ENCODE measurements at regions not wholly inside any gene's neighbourhood (a gene's known extent, or its start where the extent isn't known, plus 50 kb on each side); places are given as distances from the start of the nearest gene placed in this dataset.

DNA sequence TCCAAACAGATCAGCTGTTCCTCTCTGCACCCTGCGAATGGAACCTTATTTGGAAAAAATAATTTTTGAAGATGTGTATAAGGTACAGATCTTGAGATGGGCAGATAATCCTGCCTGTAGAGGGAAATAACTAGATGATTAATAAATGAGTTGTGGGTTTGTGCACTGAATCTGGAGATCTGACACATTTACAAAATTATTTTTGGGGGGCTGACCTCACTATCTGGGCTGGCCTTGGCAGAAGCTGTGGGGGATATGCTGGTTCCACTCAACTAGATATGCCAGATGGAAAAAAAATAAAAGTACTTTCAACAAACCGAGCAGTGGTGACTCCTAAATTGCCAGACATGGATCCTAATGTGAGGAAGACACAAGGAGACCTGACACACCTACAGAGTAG, 552.2 kb upstream of the AMELY start:
- no peak for DNase-seq

DNA sequence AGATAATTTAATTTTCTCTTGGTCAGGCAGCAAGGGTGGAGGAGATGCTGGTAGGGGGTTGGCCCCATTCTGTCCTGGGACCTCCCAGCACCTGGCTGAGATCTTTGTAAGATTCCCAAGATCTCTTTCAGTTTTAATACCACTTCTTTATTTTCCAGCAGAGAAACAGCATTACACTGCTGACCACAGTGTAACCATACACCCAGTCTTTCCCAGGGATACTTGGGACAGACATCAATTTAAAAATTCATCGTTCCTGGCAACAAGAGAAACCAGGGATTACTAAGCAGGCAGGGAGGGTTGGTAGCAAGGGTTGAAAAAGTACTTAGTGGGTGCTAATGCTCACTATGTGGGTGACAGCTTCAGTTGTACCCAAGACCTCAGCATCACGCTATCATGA, 551.6 kb upstream of the AMELY start:
- no peak for DNase-seq

DNA sequence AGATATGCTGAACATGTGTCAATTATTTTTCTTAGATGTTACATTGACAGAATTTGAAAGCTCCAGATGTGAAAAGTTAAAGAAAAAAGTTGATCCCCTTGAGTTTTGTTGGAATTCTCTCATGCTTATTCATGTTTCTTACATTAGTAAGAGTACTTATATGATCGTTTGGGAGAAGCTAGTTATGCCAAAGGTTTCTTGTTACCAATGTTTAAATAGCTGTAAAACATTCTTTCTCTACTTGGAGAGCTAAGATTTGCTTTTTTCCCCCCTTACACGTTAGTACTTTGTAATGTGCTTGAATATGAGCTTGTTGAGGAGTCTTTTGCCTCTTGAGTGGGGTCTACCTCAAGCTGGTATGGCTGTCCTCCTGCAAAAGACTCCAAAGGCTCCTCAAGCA, 551.1 kb upstream of the AMELY start:
- DNase-seq: no peak

DNA sequence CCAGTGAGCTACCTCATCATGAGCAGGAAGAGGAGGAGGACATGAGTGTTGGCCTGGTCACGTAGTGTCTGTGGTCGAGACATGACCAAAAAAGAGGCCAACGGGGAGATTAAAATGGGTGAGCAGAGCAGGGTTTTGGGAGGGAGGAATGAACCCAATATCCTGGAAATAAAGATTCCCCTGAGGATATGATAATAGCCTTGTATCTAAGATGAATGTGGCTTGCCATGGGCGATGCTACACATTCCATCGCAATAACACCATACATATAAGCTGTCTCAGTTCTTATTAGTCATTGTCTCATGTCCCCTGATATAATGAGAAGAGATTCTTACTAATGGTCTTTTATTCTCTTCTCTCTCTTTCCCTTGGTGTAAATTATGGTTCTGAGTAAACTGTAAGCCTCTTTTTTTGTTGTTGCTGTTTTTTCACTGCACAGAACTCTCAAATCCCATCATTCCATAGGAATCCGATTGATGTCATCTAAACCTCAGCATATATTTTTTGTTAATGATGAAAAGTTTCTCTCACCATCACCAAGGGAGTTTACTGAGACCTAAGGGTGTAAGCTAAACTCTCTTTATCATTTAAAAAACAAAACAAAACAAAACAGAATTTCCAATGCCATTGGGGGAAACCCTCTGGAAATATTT, 550.4 kb upstream of the AMELY start:
- DNase-seq: no peak

DNA sequence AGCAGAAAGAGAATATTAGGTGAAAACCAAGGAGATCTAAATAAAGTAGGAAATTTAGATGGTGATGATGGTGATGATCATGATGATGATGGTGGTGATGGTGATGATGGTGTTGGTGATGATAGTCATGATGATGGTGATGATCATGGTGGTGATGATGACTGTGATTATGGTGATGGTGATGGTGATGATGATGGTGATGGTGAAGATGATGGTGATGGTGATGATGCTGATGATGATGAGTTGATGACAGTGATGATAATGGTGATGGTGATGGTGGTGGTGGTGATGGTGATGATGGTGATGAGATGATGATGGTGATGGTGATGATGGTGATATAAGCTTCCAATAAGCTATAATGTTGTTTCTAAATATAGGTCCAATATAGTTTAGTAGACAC, 548.2 kb upstream of the AMELY start:
- DNase-seq: no peak

DNA sequence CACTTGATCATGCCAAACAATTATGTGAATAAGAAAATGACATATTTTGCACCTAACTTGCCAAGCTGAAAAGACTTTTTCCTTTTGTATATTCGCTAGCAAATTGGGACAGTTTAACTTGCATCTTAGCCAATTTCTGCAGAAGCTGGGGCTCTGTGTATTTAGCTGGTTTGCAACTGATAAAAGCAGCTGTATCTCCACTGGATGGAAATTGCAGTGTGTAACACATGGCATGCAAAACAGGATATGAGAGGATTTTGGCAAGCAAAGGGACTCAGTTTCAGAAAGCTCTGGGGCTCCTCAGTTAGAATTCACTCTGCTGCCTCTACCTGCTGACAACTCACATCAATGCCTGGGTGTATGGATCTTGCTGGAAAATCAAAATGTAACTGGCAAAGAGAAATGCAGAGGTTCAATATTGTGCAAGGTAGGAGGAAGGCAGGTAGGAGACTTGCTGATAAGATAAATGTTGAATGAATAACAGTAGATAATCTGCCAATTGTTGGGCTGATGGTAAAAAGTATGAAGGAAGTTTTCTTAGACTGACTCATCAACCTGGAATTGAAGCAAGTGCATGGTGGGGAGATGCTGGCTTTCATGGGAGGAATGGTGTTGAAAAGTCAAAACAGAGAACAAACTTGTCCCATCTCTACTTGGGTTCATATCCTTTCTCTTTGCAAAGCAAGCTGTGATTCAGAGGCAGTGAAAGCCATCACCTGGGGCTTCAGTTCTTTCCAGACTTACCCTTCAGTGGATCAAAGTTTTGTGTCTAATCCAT, 546.9 kb upstream of the AMELY start:
- DNase-seq: no peak

DNA sequence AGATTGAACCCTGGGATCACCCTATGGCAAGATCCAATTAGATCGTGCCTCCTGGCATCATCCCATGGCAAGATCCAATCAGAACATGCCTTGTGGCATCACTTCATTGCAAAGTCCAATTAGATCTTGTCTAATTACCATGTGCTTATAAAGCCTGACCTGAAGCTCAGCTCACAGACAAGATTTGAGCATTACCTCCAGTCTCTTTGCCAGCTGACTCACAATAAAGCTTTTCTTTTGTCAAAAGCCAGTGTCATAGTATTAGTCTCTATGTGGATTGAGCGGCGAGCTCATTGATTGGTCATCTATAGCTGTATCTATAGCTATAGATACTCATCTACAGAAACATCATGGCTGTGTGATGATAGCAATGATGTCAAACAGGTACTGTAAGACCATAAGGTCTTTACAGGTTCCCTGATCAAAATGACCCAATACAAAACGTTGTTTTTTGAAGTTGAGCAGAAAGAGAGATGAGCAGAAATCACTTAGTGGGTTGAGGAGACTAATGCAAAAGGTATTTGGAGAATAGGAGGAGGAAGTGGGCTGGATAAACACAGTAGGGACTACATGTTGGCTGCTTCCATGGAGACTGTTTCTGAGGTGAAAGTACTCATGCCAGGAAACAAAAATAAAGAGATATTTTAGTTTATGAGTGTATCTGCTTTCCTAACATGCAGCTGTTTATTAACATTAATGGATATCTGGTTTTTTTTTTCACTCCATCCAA, 545.9 kb upstream of the AMELY start:
- DNase-seq: no peak

DNA sequence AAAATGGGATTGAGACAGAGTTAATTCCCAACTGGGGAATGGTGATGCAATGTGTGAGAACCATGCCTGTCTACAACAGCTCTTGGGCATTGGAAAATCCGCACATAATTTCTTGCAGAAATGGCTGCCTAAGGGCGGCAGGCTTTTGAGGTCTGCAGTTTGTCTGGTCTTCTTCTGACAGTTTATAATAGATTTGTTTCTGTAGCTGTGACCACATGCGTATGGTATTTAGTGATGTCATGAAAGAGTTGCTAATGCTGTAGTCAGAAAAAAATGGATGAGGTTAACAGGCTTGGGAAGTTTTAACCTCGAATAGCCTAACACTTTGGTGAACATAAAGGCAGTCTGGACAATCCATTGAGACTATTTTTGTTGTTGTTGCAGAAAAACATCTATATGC, 544.1 kb upstream of the AMELY start:
- no peak for DNase-seq

DNA sequence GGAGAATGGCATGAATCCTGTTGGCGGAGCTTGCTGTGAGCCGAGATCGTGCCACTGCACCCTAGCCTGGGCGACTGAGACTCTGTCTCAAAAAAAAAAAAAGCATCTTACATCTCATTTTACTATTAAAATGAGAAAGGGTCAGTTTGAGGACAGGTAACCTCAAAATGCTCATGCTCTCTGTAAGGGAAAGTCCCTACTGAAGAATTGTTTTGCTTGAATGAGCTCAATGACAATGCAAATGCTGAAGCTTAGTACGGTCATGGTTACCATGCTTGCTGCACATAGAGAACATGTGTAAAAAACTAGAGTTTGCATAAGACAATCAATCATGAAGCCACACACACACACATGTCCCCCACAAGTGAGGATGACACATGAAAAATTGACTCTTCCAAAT, 541.8 kb upstream of the AMELY start:
- DNase-seq: no peak

DNA sequence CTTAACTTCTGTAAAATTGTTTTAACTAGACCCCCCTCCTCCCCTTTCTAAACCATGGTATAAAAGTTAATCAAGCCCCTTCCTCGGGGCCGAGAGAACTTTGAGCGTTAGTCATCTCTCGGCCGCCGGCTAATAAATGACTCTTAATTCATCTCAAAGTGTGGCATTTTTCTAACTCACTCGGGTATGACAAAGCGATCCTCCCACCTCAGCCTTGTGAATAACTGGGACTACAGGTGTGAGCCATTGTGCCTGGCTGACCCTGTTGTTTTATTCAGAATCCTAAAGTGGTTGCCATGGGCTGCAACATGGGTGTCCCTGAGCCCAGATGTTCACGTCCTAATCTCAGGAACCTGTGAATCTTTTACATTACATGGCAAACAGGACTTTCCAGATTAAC, 540.7 kb upstream of the AMELY start:
- DNase-seq: no peak

DNA sequence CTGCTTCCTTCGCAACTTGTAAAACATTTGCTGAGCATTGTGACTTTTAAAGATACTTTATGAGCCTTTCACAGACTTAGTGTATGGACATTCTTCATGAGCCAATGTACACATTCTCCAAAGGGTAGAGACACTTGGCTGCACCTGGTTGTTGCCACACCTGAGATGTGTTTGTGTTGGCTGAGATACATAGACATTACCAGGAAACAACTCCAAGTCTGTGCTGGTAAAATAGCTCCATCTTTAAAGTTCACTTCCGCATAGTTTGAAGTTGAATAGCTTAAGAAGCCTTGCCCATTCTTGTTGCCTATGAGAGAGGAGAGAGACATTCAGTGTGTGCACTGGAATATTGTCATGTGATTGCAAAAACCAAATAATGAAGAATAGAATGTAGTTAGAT, 538.3 kb upstream of the AMELY start:
- DNase-seq: no peak

DNA sequence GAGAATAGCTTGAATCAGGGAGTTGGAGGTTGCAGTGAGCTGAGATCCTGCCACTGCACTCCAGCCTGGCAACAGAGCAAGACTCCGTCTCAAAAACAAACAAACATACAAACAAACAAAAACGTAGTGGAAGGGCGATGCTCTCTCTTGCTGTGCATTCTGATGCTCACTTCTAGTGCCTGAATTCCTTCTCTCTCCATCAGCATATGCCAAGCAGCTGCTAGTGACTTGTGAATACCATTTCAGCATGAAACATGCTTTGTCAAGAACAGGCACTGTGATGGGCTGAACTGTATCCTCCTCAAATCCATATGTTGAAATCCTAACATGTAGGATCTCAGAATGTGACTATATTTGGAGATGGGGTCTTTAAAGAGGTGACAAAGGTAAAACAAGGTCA, 537.1 kb upstream of the AMELY start:
- no peak for DNase-seq

DNA sequence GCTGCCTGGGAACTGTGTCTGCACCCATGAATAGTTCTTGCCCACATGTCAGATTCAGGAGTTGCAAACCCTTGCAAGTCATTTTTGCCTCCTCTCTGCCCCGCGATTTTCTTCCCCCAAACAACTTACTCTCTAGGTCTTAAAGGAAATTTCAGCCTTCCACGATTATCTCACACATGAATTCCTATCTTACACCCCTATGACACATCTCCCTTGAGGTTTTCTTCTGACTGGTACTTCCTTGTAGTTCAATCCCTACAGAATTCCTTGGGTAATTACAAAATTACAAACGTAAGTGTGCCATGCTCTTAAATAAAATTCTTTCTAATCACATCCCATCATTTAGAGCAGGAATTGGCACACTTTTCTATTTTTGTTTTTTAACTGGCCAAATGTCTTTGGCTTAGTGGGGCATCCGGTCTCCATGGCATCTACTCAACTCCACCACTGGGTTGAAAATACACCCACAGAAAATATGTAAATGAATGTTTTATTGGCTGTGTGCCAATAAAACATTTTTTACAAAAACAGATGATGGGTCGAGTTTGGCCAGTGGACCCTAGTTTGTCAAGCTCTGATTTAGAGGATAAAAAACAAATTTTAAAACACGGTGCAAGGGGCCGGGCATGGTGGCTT, 536.4 kb upstream of the AMELY start:
- no peak for DNase-seq

DNA sequence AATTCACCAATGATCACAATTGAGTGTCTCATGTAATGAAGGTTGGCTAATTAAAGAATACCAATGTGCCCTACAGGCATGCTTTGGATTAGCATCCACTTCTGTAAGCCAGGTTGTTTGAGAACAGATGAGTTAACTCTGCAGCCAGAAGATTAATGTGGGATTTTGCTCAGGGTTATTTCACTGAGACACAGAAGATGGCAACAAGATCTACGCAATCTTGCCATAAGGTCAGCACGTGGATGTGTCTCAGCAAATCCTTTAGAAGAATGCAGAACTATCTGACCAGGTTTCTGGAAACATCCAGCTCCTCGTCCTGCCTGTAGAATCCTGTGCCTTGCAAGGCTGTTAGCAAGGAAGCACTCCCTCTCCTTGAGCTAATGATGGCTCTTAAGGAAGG, 532.6 kb upstream of the AMELY start:
- no peak for DNase-seq

DNA sequence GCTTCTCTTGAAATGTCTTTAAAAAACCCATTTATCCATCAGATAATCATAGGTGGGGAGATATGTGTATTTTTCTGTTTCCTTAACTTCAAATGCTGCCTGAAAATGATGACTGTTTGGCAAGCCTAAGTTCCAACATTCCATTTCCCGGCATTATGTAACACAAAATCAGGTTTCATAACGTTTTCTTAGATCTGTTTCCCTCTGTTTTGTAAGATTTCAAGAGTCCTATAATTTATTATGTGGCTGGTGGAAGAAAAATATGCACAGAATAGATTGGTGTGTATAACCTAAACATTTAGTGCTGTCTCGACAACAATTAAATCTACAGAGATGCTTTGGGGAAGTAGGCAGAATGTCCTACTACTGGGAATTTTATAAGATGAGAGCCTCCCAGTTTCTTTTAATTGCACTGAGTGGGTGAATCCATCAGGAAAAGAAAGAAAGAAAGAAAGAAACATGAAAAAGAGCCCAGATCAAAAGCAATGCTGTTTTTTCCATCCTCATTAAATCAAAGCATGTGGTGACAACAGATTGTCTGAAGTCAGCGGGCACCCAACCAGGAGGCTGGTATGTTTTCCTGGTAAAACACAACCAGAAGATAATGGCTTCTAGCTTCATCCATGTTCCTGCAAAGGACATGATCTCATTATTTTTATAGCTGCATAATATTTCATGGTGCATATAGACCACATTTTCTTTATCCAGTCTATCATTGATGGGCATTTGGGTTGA, 529.4 kb upstream of the AMELY start:
- no peak for DNase-seq

DNA sequence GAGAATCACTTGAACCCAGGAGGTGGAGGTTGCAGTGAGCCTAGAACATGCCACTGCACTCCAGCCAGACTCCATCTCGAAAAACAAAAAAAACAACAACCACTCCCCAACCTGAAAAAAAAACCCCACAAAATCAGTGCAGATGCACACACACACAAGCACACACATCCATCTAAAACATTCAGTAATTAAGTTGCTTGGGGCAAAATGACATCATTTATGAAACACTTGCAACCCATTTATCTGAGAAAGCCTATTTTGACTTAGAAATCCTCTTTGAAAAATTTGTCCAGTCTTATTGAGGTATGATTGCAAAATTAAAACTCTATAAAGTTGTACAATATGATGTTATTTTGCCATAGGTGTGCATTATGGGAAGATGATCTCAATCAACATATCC, 525.5 kb upstream of the AMELY start:
- no peak for DNase-seq

DNA sequence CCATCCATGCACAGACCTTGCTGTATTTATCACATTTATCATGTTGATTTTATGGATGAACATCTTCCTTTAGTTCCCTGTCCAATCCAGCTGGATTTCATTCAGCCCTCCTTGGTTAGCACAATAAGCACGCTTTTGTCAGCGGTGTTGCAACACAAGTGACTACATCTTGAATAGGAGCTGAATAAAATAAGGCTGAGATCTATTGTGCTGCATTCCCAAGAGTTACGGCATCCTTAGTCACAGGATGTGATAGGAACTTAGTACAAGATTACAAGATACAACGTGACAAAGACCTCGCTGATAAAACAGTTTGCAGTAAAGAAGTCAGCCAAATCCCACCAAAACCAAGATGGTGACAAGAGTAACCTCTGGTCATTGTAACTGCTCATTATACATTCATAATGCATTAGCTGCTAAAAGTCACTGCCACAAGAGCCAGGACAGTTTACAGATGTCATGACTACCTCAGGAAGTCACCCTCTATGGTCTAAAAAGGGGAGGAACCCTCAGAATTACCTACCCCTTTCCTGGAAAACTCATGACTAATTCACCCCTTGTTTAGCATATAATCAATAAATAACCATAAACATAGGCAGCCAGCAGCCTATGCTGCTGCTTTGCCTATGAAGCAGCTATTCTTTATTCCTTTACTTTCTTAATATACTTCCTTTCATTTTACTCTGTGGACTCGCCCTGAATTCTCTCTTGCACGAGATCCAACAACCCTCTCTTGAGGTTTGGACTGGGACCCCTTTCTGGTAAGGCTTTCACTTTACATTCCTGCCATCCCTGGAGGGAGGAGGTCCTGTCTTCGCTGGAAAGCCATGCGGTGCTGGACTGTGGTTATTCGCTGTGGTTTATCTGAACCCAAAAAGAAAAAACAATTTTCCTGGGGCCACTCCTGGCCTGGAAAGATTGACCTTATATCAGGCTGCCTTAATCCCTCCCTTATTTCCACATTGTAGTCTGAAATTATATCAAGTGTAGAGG, 522.6 kb upstream of the AMELY start:
- DNase-seq: no peak

DNA sequence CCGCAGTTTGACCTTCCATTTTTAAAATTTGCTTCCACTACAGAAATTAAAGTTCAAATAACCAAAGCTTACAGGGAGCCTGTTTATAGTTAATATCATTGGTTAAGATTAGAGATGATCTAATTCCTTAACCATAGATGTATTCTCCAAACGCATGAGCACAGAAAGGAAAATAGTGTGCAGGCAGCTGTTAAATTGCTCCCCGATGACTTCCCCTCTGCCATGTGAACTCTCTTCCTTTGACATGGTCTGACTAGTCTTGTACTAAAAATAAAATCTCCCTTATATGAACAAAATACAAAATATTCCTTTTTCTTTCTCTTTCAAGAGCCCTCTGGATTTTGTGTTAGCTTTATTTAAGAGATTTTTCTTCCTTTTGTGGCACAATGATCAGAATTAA, 507.6 kb upstream of the AMELY start:
- no peak for DNase-seq

DNA sequence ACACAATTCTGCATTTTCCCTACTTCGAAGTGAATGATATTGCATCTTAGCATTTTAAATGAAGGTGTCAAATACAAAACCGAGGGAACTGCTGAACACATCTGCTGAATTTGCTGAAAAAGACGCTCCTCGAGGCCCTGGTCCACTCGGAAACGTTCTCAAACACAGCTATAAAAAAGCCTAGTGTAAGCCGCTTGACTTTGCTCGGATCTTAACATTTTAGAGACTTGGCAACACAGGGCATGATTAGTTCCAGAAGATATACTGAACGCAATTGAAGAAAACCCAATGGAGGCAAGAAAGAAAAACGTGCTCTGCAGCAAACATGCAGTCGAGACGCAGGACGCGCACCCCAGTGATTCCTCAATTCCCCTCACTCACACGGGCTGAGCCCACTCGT, 506.4 kb upstream of the AMELY start:
- DNase-seq: no peak

DNA sequence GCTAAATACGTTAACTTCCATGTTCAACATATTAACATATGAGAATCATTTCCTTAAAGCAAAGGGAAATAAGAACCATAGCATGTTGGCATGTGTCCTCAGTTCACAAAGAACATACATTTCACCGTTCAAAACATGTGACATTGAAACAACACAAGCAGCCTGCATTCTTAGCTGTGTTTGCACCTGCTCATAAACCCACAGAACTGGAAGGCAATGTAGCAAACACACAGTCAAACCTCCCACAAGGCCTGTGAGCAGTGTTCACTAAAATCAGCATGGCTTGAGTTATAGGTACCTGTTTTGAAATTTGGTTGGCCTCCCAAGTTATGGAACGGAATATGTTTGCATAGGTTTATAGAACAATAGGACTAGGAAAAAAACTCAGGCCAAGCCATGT, 504.9 kb upstream of the AMELY start:
- no peak for DNase-seq

DNA sequence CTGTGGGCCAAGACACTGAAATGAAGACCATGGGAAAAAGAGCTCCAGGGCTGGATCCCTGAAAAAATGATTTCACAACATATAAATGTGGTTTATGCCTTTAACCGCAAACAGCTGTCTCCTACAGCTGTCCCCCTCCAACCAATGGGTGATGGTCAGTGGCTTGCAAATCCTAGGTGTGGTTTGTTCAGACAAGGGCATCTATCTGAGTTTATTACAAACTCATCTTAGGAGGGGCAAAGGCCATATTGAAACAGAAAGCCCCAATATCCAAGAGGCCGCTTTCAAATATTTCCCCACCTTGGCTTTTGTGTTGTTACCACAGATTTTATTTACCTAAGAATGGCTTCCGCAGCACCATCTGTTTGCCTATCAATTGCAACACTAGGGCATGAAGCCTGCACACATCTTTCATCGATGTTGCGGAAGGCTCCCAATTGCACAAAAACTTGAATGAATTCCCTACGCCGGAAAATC, 503.6 kb upstream of the AMELY start:
- no peak for DNase-seq

DNA sequence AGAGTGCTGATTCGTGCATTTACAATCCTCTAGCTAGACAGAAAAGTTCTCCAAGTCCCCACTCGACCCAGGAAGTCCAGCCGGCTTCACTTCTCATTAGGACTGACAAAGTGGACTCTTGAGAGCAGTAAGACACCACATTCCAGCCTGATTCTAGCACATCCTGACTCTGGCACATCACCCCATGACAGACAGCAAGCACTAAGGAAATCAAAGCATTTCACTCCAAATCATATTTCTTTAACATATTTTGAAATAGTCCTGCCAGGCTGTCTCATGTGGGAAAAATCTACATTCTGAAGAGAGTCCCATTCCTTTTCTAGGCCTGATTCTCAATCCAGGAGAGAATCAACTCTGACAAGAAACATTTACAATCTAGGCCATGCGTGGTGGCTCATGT, 478.5 kb upstream of the AMELY start:
- no peak for DNase-seq
